KMS-11 (cell line): ENCODE measurements at regions not wholly inside any gene's neighbourhood (a gene's known extent, or its start where the extent isn't known, plus 50 kb on each side); places are given as distances from the start of the nearest gene placed in this dataset.
"Not testable (repeated sequence)": the region's sequence is repeated elsewhere in the genome, so short reads cannot be mapped to it uniquely, and the experiment has no call there.

Source experiments
- H2AFZ ChIP-seq: fragments of 200-600 bp; sonication (generic); 2 replicates; pipeline ENCODE4 v1.6.1; 2016; ENCODE audit warnings: antibody characterized with exemption, mixed run types, low read depth
- H3K27ac ChIP-seq: fragments of 200-600 bp; sonication (generic); 2 replicates; pipeline ENCODE4 v1.6.1; 2016; ENCODE audit warnings: mild to moderate bottlenecking, mixed run types
- H3K27me3 ChIP-seq: fragments of 200-600 bp; sonication (generic); 2 replicates; pipeline ENCODE4 v1.6.1; 2017; ENCODE audit warnings: mild to moderate bottlenecking, low read depth, mixed run types, moderate library complexity; ENCODE audit not compliant: insufficient read depth
- H3K36me3 ChIP-seq: fragments of 200-600 bp; sonication (generic); 2 replicates; pipeline ENCODE4 v1.6.1; 2017; ENCODE audit warnings: mild to moderate bottlenecking, mixed run types; ENCODE audit not compliant: insufficient read depth
- H3K4me1 ChIP-seq: fragments of 200-600 bp; sonication (generic); 2 replicates; pipeline ENCODE4 v1.6.1; 2016; ENCODE audit warnings: mild to moderate bottlenecking, low read depth, mixed run types; ENCODE audit not compliant: poor library complexity, severe bottlenecking
- H3K4me2 ChIP-seq: fragments of 200-600 bp; sonication (generic); 2 replicates; pipeline ENCODE4 v1.7.0; 2016; ENCODE audit warnings: mild to moderate bottlenecking, mixed run types
- H3K4me3 ChIP-seq: fragments of 200-600 bp; sonication (generic); IDR thresholded peaks from 2 replicates; pipeline ENCODE4 v1.6.1; 2017; ENCODE audit warnings: low read depth, low read length, mixed read lengths; ENCODE audit not compliant: insufficient read depth
- H3K79me2 ChIP-seq: fragments of 200-600 bp; sonication (generic); 2 replicates; pipeline ENCODE4 v1.6.1; 2016; ENCODE audit warnings: low read depth, mixed run types; ENCODE audit not compliant: insufficient read depth
- H3K9ac ChIP-seq: fragments of 200-600 bp; sonication (generic); 2 replicates; pipeline ENCODE4 v1.6.1; 2016; ENCODE audit warnings: mild to moderate bottlenecking, mixed run types
- H4K20me1 ChIP-seq: fragments of 200-600 bp; sonication (generic); 2 replicates; pipeline ENCODE4 v1.6.1; 2016; ENCODE audit warnings: mild to moderate bottlenecking, mixed run types; ENCODE audit not compliant: insufficient read depth
- CTCF ChIP-seq: fragments of 200-600 bp; sonication (generic); conservative IDR thresholded peaks from 2 replicates; pipeline ENCODE4 v1.6.1; 2017; ENCODE audit warnings: low read depth, mild to moderate bottlenecking, antibody characterized with exemption, low read length, moderate library complexity, mixed read lengths

GRCh38 chr9:31210978-31211570 lies 1173.4 kb upstream of the ACO1 start:
- no peak overlapping the region for H3K9ac ChIP-seq
- H2AFZ ChIP-seq: no peak overlapping the region
- H3K36me3 ChIP-seq: no peaks in the 10 kb centered on the region
- H3K4me2 ChIP-seq: no peak overlapping the region
- H3K4me1 ChIP-seq: no peaks in the 10 kb centered on the region
- no peak overlapping the region for H3K4me3 ChIP-seq
- no peak overlapping the region for H3K27ac ChIP-seq
- no peaks in the 10 kb centered on the region for H4K20me1 ChIP-seq
- H3K79me2 ChIP-seq: no peaks in the 10 kb centered on the region
- TF ChIP-seq CTCF: no peak
- no peaks in the 10 kb centered on the region for H3K27me3 ChIP-seq

GRCh38 chr9:31229976-31230375 lies 1154.5 kb upstream of the ACO1 start:
- H3K79me2 ChIP-seq, H3K4me3 ChIP-seq, H3K4me2 ChIP-seq, H3K27me3 ChIP-seq, H3K36me3 ChIP-seq, H4K20me1 ChIP-seq, H3K27ac ChIP-seq, H3K4me1 ChIP-seq, H3K9ac ChIP-seq, H2AFZ ChIP-seq: not testable (repeated sequence)

GRCh38 chr9:31232485-31232884 lies 1152.0 kb upstream of the ACO1 start:
- H3K27me3 ChIP-seq: no peaks in the 10 kb centered on the region
- TF ChIP-seq CTCF: no peak
- H3K79me2 ChIP-seq: no peaks in the 10 kb centered on the region
- H3K4me2 ChIP-seq: no peak overlapping the region
- no peak overlapping the region for H2AFZ ChIP-seq
- H3K4me1 ChIP-seq: peaks cover 5% of the 10 kb centered on the region
- no peak overlapping the region for H3K4me3 ChIP-seq
- H3K36me3 ChIP-seq: no peaks in the 10 kb centered on the region
- H3K9ac ChIP-seq: no peak overlapping the region
- no peak overlapping the region for H3K27ac ChIP-seq
- H4K20me1 ChIP-seq: no peaks in the 10 kb centered on the region

- Histone ChIP-seq H3K4me1 (peaks cover 11% of the 10 kb centered on the region), H3K27ac (no peak overlapping the region), H3K4me3 (no peak overlapping the region), H3K9ac (no peak overlapping the region), H3K36me3 (no peaks in the 10 kb centered on the region), H4K20me1 (no peaks in the 10 kb centered on the region), H3K4me2 (no peak overlapping the region), H2AFZ (no peak overlapping the region), H3K27me3 (no peaks in the 10 kb centered on the region), H3K79me2 (no peaks in the 10 kb centered on the region)
- no peak for TF ChIP-seq CTCF
Observed at GRCh38 chr9:31236344-31236743, 1148.1 kb upstream of the ACO1 start.

- no peak overlapping the region for H3K4me2 ChIP-seq
- no peak overlapping the region for H2AFZ ChIP-seq
- no peak overlapping the region for H3K27ac ChIP-seq
- H3K4me1 ChIP-seq: no peaks in the 10 kb centered on the region
- no peak overlapping the region for H3K4me3 ChIP-seq
- H3K9ac ChIP-seq: no peak overlapping the region
- no peaks in the 10 kb centered on the region for H3K27me3 ChIP-seq
- no peaks in the 10 kb centered on the region for H4K20me1 ChIP-seq
- H3K36me3 ChIP-seq: no peaks in the 10 kb centered on the region
- no peak for TF ChIP-seq CTCF
- H3K79me2 ChIP-seq: no peaks in the 10 kb centered on the region
Observed at GRCh38 chr9:31243386-31243785, 1141.1 kb upstream of the ACO1 start.
